NCI-H2081 (cell line): ENCODE measurements at regions not wholly inside any gene's neighbourhood (a gene's known extent, or its start where the extent isn't known, plus 50 kb on each side); places are given as distances from the start of the nearest gene placed in this dataset.
"Not testable (repeated sequence)": the region's sequence is repeated elsewhere in the genome, so short reads cannot be mapped to it uniquely, and the experiment has no call there.

Experiments
- DNase-seq, 2 experiments: peaks; one replicate each; lab custom pipeline; 2025; lab: John Stamatoyannopoulos, UW

GRCh38 chr2:5612666-5613065 lies 79.5 kb upstream of the SOX11 start:
- DNase-seq = no peak

GRCh38 chr2:5616019-5616418 lies 76.2 kb upstream of the SOX11 start:
- DNase-seq = no peak

- DNase-seq = no peak
Measured at GRCh38 chr2:5617358-5617757, 74.8 kb upstream of the SOX11 start.

GRCh38 chr2:5617796-5618195 lies 74.4 kb upstream of the SOX11 start:
- no peak for DNase-seq

- DNase-seq = no peak
Measured at GRCh38 chr2:5618271-5618670, 73.9 kb upstream of the SOX11 start.

- not testable (repeated sequence) for DNase-seq
Measured at GRCh38 chr2:5625556-5626065, 66.6 kb upstream of the SOX11 start.

- not testable (repeated sequence) for DNase-seq
Measured at GRCh38 chr2:5628484-5628883, 63.7 kb upstream of the SOX11 start.

GRCh38 chr2:5629510-5629909 lies 62.7 kb upstream of the SOX11 start:
- not testable (repeated sequence) for DNase-seq

GRCh38 chr2:5637051-5637450 lies 55.1 kb upstream of the SOX11 start:
- not testable (repeated sequence) for DNase-seq
